CD14-positive monocyte (primary cell): ENCODE measurements at regions not wholly inside any gene's neighbourhood (a gene's known extent, or its start where the extent isn't known, plus 50 kb on each side); places are given as distances from the start of the nearest gene placed in this dataset.
A peak's percentile ranks its signal among the peaks of the same experiment; 100 is the strongest.

ENCODE experiments used
- DNase-seq, 3 donors: peaks; one replicate each; pipeline ENCODE4 v3.0.0-alpha.2; 2011 to 2022
- H2AFZ ChIP-seq: 2 replicates; pipeline ENCODE4 v1.6.0; 2012; ENCODE audit warnings: mild to moderate bottlenecking, low read depth, low read length, inconsistent platforms; ENCODE audit not compliant: insufficient read depth, poor library complexity, severe bottlenecking
- H3K27ac ChIP-seq, 2 donors: 1 replicate in 1 of 2; 2 replicates in 1 of 2; pipeline ENCODE4 v1.5.1; 2012 to 2013; ENCODE audit warnings: low read length in 2 of 2, control low read depth in 1 of 2, inconsistent platforms in 1 of 2, low read depth in 1 of 2, mild to moderate bottlenecking in 1 of 2
- H3K27me3 ChIP-seq, 2 donors: one replicate each; pipeline versions ENCODE4 v1.6.0 to v1.6.1; 2011 to 2013; ENCODE audit warnings: low read length in 2 of 2; ENCODE audit not compliant: control insufficient read depth in 2 of 2, insufficient read depth in 2 of 2
- H3K36me3 ChIP-seq, 2 donors: replicated peaks in 1 of 2; 1 replicate in 1 of 2; 2 replicates in 1 of 2; pipeline versions ENCODE4 v1.5.1 to v1.6.1; 2012 to 2013; ENCODE audit warnings: low read length in 2 of 2, control low read depth in 1 of 2, inconsistent platforms in 1 of 2, mild to moderate bottlenecking in 1 of 2; ENCODE audit not compliant: insufficient read depth in 2 of 2, control insufficient read depth in 1 of 2
- H3K4me1 ChIP-seq, 2 donors: 1 replicate in 1 of 2; 2 replicates in 1 of 2; pipeline versions ENCODE4 v1.5.1 to v1.6.1; 2012 to 2013; ENCODE audit warnings: low read length in 2 of 2, control low read depth in 1 of 2, inconsistent platforms in 1 of 2, mild to moderate bottlenecking in 1 of 2, moderate library complexity in 1 of 2; ENCODE audit not compliant: insufficient read depth in 2 of 2, control insufficient read depth in 1 of 2
- H3K4me2 ChIP-seq: replicated peaks from 2 replicates; pipeline ENCODE3; 2012; ENCODE audit warnings: low read length, moderate library complexity, mild to moderate bottlenecking; ENCODE audit not compliant: poor library complexity, severe bottlenecking; ENCODE audit errors: extremely low read depth
- H3K4me3 ChIP-seq, 3 experiments: fragments of 200-600 bp in 1 of 3; sonication (generic) in 1 of 3; replicated peaks in 1 of 3; 1 replicate in 2 of 3; 2 replicates in 1 of 3; pipeline ENCODE4 v1.5.1; 2011 to 2013; ENCODE audit warnings: low read length in 3 of 3, mild to moderate bottlenecking in 3 of 3, control low read depth in 2 of 3, low read depth in 2 of 3, inconsistent platforms in 1 of 3, moderate library complexity in 1 of 3
- H3K79me2 ChIP-seq: 2 replicates; pipeline ENCODE4 v1.6.0; 2012; ENCODE audit warnings: mild to moderate bottlenecking, control low read depth, inconsistent platforms, low read length, moderate library complexity; ENCODE audit not compliant: insufficient read depth
- H3K9ac ChIP-seq: 2 replicates; pipeline ENCODE4 v1.6.0; 2017; ENCODE audit warnings: low read length, mild to moderate bottlenecking; ENCODE audit not compliant: insufficient read depth, poor library complexity, severe bottlenecking
- H3K9me3 ChIP-seq, 2 donors: replicated peaks in 1 of 2; 1 replicate in 1 of 2; 2 replicates in 1 of 2; pipeline versions ENCODE4 v1.5.1 to v1.6.1; 2012 to 2013; ENCODE audit warnings: low read length in 2 of 2, control low read depth in 1 of 2; ENCODE audit not compliant: control insufficient read depth in 1 of 2, insufficient read depth in 1 of 2
- H4K20me1 ChIP-seq: 2 replicates; pipeline ENCODE4 v1.6.0; 2012; ENCODE audit warnings: mild to moderate bottlenecking, low read length, control low read depth, moderate library complexity; ENCODE audit not compliant: insufficient read depth
- H3K27ac Mint-ChIP-seq, 7 donors: one replicate each; pipeline ENCODE4 v1.8.0; 2020; ENCODE audit warnings: mild to moderate bottlenecking in 7 of 7, mixed read lengths in 7 of 7, moderate library complexity in 6 of 7, inconsistent platforms in 2 of 7
- H3K27me3 Mint-ChIP-seq, 3 donors: one replicate each; pipeline ENCODE4 v1.8.0; 2021 to 2022; ENCODE audit warnings: low read depth in 3 of 3, mild to moderate bottlenecking in 3 of 3, mixed read lengths in 3 of 3, moderate library complexity in 3 of 3, inconsistent platforms in 1 of 3
- H3K36me3 Mint-ChIP-seq, 2 donors: one replicate each; pipeline ENCODE4 v1.8.0; 2020; ENCODE audit warnings: mixed read lengths in 2 of 2, inconsistent platforms in 1 of 2, mild to moderate bottlenecking in 1 of 2
- H3K4me1 Mint-ChIP-seq: one replicate; pipeline ENCODE4 v1.8.0; 2020; ENCODE audit warnings: mild to moderate bottlenecking, mixed read lengths
- H3K4me3 Mint-ChIP-seq, 2 donors: one replicate each; pipeline ENCODE4 v1.8.0; 2020; ENCODE audit warnings: mild to moderate bottlenecking in 2 of 2, mixed read lengths in 2 of 2, moderate library complexity in 1 of 2
- H3K9me3 Mint-ChIP-seq, 7 donors: one replicate each; pipeline ENCODE4 v1.8.0; 2020 to 2022; ENCODE audit warnings: mixed read lengths in 7 of 7, mild to moderate bottlenecking in 6 of 7, moderate library complexity in 6 of 7, inconsistent platforms in 2 of 7
- CTCF ChIP-seq: fragments of 200-600 bp; IDR thresholded peaks from one replicate; pipeline ENCODE4 v1.8.0; 2022; ENCODE audit warnings: antibody characterized with exemption, mild to moderate bottlenecking
- WGBS: methylation state at CpG from one replicate; pipeline ENCODE4 v1.1.5; 2013; ENCODE audit warnings: missing lambda C conversion rate; ENCODE audit not compliant: insufficient coverage; 5-methylcytosine and 5-hydroxymethylcytosine counted together
- intact Hi-C, 2 donors: fragments of 100-400 bp; cut with micrococcal nuclease; formaldehyde crosslinking; loops; one replicate each; pipeline versions ENCODE4 v1.15.0 to v1.15.1; 2023

DNA sequence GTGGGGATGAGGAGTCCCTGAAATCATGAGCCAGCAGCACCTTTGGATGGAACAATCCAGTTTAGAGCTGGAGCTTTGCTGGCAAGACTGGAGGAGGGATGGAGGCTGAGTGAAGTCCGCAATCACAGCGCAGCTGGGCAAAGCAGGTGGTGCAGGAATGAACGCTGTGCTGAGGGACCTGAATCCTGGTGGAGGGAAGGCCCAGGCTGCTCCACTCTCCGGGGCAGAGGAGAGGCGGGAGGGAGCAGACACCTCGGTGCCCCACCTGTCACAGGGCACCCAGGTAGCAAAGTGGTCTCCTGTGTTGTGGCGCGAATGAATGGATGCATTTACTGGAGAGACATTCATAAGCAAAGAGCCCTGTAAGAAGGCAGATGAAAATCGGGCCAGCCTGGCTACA is 124.8 kb upstream of the ANO1 start:
- H3K27me3 Mint-ChIP-seq: peaks cover 0 to 9% (median 8%) of the 10 kb centered on the region in 3 donors
- peaks cover 0 to 7% (median 6%) of the 10 kb centered on the region in 7 donors for H3K9me3 Mint-ChIP-seq
- Histone ChIP-seq H3K79me2 (no peaks in the 10 kb centered on the region), H3K9me3 (peaks cover 6 to 11% of the 10 kb centered on the region in 2 donors), H3K4me1 (no peaks in the 10 kb centered on the region), H3K4me2 (no peak overlapping the region), H3K27me3 (no peaks in the 10 kb centered on the region), H3K36me3 (no peaks in the 10 kb centered on the region), H2AFZ (no peak overlapping the region), H4K20me1 (no peaks in the 10 kb centered on the region), H3K9ac (no peak overlapping the region), H3K4me3 (no peak overlapping the region), H3K27ac (no peak overlapping the region)
- H3K4me1 Mint-ChIP-seq: no peaks in the 10 kb centered on the region
- H3K36me3 Mint-ChIP-seq: no peaks in the 10 kb centered on the region
- WGBS: 79% methylated on average over 6 of the region's 9 CpGs
- TF ChIP-seq CTCF: no peak
- no peak overlapping the region for H3K4me3 Mint-ChIP-seq
- no peak overlapping the region for H3K27ac Mint-ChIP-seq
- intact Hi-C loops: no loop called here
- DNase-seq: no peak

GRCh38 chr11:69954756-69955155 is 123.4 kb upstream of the ANO1 start:
- Histone ChIP-seq H2AFZ (no peak overlapping the region), H3K79me2 (no peaks in the 10 kb centered on the region), H3K36me3 (no peaks in the 10 kb centered on the region), H3K4me2 (no peak overlapping the region), H4K20me1 (no peaks in the 10 kb centered on the region), H3K4me1 (no peaks in the 10 kb centered on the region), H3K4me3 (no peak overlapping the region), H3K9me3 (peaks cover 6 to 17% of the 10 kb centered on the region in 2 donors), H3K27ac (no peak overlapping the region), H3K9ac (no peak overlapping the region), H3K27me3 (no peaks in the 10 kb centered on the region)
- Mint-ChIP-seq H3K4me1 (no peaks in the 10 kb centered on the region), H3K27ac (no peak overlapping the region), H3K4me3 (peak overlapping the region in 1 of 2 donors; percentile 16), H3K27me3 (peaks cover 0 to 9% (median 8%) of the 10 kb centered on the region in 3 donors), H3K36me3 (no peaks in the 10 kb centered on the region), H3K9me3 (peaks cover 2 to 8% (median 6%) of the 10 kb centered on the region in 7 donors)
- DNase-seq: no peak
- no peak for TF ChIP-seq CTCF
- WGBS: 86% methylated on average over 6 of the region's 12 CpGs
- intact Hi-C loops: no loop called here
